HEK293 (cell line): ENCODE measurements at regions not wholly inside any gene's neighbourhood (a gene's known extent, or its start where the extent isn't known, plus 50 kb on each side); places are given as distances from the start of the nearest gene placed in this dataset.

Source experiments
- CTCF ChIP-seq: fragments of 450-650 bp; formaldehyde crosslinking; IDR thresholded peaks from 2 replicates; pipeline ENCODE4 v1.5.1; 2016; ENCODE audit warnings: missing biosample characterization, missing genetic modification characterization
- EGR2 ChIP-seq: fragments of 450-650 bp; formaldehyde crosslinking; IDR thresholded peaks from 2 replicates; pipeline ENCODE4 v1.5.1; 2016; ENCODE audit warnings: low read depth, missing biosample characterization, missing genetic modification characterization
- ELK4 ChIP-seq: IDR thresholded peaks from 2 replicates; pipeline ENCODE4 v1.6.1; 2011; ENCODE audit warnings: mild to moderate bottlenecking, low read depth, low read length, borderline replicate concordance
- MYNN ChIP-seq: fragments of 450-650 bp; formaldehyde crosslinking; IDR thresholded peaks from 2 replicates; pipeline ENCODE4 v1.5.1; 2016; ENCODE audit warnings: missing biosample characterization, missing genetic modification characterization, borderline replicate concordance
- SCRT2 ChIP-seq: fragments of 450-650 bp; formaldehyde crosslinking; IDR thresholded peaks from 2 replicates; pipeline ENCODE4 v1.5.1; 2016; ENCODE audit warnings: missing biosample characterization, missing genetic modification characterization
- SETDB1 ChIP-seq: IDR thresholded peaks from one replicate; pipeline ENCODE4 v1.6.1; 2017; ENCODE audit warnings: mild to moderate bottlenecking, low read length, moderate library complexity, mixed read lengths; ENCODE audit not compliant: insufficient read length
- SP2 ChIP-seq: fragments of 450-650 bp; formaldehyde crosslinking; IDR thresholded peaks from 2 replicates; pipeline ENCODE4 v1.5.1; 2016; ENCODE audit warnings: missing biosample characterization, missing genetic modification characterization
- YY1 ChIP-seq: fragments of 450-650 bp; formaldehyde crosslinking; IDR thresholded peaks from 2 replicates; pipeline ENCODE4 v1.5.1; 2018; ENCODE audit warnings: missing biosample characterization, missing genetic modification characterization
- ZBTB49 ChIP-seq: fragments of 450-650 bp; formaldehyde crosslinking; IDR thresholded peaks from 2 replicates; pipeline ENCODE4 v1.5.1; 2016; ENCODE audit warnings: missing biosample characterization, missing genetic modification characterization, low read depth
- ZFP3 ChIP-seq: fragments of 450-650 bp; formaldehyde crosslinking; IDR thresholded peaks from 2 replicates; pipeline ENCODE4 v1.5.1; 2016; ENCODE audit warnings: low read depth, missing biosample characterization, missing genetic modification characterization
- ZNF184 ChIP-seq: fragments of 450-650 bp; IDR thresholded peaks from 2 replicates; pipeline ENCODE4 v1.5.1; 2018; ENCODE audit warnings: missing biosample characterization, mild to moderate bottlenecking, missing genetic modification characterization
- ZNF398 ChIP-seq: fragments of 450-650 bp; formaldehyde crosslinking; IDR thresholded peaks from 2 replicates; pipeline ENCODE4 v1.5.1; 2017; ENCODE audit warnings: missing biosample characterization, missing genetic modification characterization
- ZNF513 ChIP-seq: fragments of 450-650 bp; IDR thresholded peaks from 2 replicates; pipeline ENCODE4 v1.5.1; 2018; ENCODE audit warnings: missing biosample characterization, missing genetic modification characterization
- ZNF776 ChIP-seq: fragments of 450-650 bp; formaldehyde crosslinking; IDR thresholded peaks from 2 replicates; pipeline ENCODE4 v1.5.0; 2017; ENCODE audit warnings: missing biosample characterization, missing genetic modification characterization, borderline replicate concordance

GRCh38 chr2:107688135-107688534 lies 138.6 kb upstream of the RGPD4 start:
- TF ChIP-seq ZNF184 (tag by site-specific recombination): no peak
- no peak for TF ChIP-seq SCRT2 (tag by site-specific recombination)
- no peak for TF ChIP-seq SP2 (tag by site-specific recombination)
- TF ChIP-seq ZNF513 (tag by site-specific recombination): no peak
- TF ChIP-seq CTCF (tag by site-specific recombination): no peak
- TF ChIP-seq MYNN: no peak
- TF ChIP-seq YY1: no peak
- TF ChIP-seq ZFP3: no peak
- TF ChIP-seq ZBTB49: no peak
- no peak for TF ChIP-seq ZNF398 (tag by site-specific recombination)
- TF ChIP-seq EGR2 (tag by site-specific recombination): no peak
- TF ChIP-seq SETDB1: no peak
- TF ChIP-seq ZNF776 (tag by site-specific recombination): no peak
- no peak for TF ChIP-seq ELK4
